ENCODE measurements at regions not wholly inside any gene's neighbourhood (a gene's known extent, or its start where the extent isn't known, plus 50 kb on each side); places are given as distances from the start of the nearest gene placed in this dataset.

DNA sequence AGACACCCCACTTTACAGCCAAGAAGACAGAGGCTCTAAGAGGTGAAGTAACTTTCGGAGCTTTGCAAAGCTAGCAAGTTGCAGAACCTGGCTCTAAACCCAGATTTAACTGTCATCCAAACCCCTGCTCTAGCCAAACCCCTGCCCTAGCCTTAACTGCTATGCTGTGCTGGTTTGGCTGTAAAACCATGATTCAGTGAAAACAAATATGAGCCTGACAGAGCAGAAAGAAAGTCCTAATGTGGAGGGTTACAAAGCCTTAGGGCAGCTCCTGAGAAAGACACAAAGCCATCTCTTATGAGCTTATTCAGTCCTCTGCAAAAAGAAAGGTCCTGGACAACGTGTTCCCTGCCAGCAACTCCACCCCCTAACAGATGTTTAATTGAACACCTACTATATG is 172.8 kb downstream of the KATNAL1 start:
- TF ChIP-seq, protein P1, sequence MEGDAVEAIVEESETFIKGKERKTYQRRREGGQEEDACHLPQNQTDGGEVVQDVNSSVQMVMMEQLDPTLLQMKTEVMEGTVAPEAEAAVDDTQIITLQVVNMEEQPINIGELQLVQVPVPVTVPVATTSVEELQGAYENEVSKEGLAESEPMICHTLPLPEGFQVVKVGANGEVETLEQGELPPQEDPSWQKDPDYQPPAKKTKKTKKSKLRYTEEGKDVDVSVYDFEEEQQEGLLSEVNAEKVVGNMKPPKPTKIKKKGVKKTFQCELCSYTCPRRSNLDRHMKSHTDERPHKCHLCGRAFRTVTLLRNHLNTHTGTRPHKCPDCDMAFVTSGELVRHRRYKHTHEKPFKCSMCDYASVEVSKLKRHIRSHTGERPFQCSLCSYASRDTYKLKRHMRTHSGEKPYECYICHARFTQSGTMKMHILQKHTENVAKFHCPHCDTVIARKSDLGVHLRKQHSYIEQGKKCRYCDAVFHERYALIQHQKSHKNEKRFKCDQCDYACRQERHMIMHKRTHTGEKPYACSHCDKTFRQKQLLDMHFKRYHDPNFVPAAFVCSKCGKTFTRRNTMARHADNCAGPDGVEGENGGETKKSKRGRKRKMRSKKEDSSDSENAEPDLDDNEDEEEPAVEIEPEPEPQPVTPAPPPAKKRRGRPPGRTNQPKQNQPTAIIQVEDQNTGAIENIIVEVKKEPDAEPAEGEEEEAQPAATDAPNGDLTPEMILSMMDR (IDR thresholded peaks at IDR 0.05; ENCODE audit: low read depth, low read length): no peak
- no peak for TF ChIP-seq EZH2phosphoT487 (IDR thresholded peaks at IDR 0.05; ENCODE audit: low read depth)
